ENCODE measurements at regions not wholly inside any gene's neighbourhood (a gene's known extent, or its start where the extent isn't known, plus 50 kb on each side); places are given as distances from the start of the nearest gene placed in this dataset.
"Not testable (repeated sequence)": the region's sequence is repeated elsewhere in the genome, so short reads cannot be mapped to it uniquely, and the experiment has no call there.

GRCh38 chr15:31665732-31666131 lies 339.1 kb downstream of the KLF13 start:
- H3K27ac ChIP-seq (ENCODE audit: insufficient read depth, low read depth, low read length); H3K9ac ChIP-seq (replicated peaks; ENCODE audit: extremely low read depth, insufficient read depth, low read length); H4K20me1 ChIP-seq (replicated peaks; ENCODE audit: control insufficient read depth, extremely low read depth, insufficient read depth, low read length); H3K36me3 ChIP-seq (ENCODE audit: control insufficient read depth in 2 of 2, extremely low read depth in 1 of 2, insufficient read depth in 2 of 2, low read length in 2 of 2); CTCF ChIA-PET; H3K4me2 ChIP-seq (ENCODE audit: insufficient read depth, low read length); DNase-seq (ENCODE audit: low read depth, low spot score); H3K4me1 ChIP-seq (ENCODE audit: control insufficient read depth, extremely low read depth, insufficient read depth, low read length); H3K79me2 ChIP-seq (ENCODE audit: control insufficient read depth, insufficient read depth, low read length); H2AFZ ChIP-seq (ENCODE audit: low read depth, low read length); H3K9me1 ChIP-seq (replicated peaks; ENCODE audit: control insufficient read depth, extremely low read depth, insufficient read depth, low read length); FAIRE-seq; H3K27me3 ChIP-seq (ENCODE audit: control insufficient read depth in 2 of 2, insufficient read depth in 2 of 2, low read length in 2 of 2); H3K4me3 ChIP-seq (replicated peaks in 1 of 3; ENCODE audit: insufficient read depth in 1 of 3, low read depth in 1 of 3, low read length in 3 of 3); POLR2A ChIA-PET; dilution Hi-C loops (cut with MboI; ENCODE audit: extremely low pct_ligation_motif_present, low sequenced_read_pairs); H3K9me3 ChIP-seq (replicated peaks; ENCODE audit: control insufficient read depth, insufficient read depth, low read length); BruUV-seq (replicated peaks): not testable (repeated sequence)
- intact Hi-C loops (cut with micrococcal nuclease), result loop anchor here (10.0 kb wide), 1 partner anchor 921 kb away; no protein-coding TSS in a partner anchor

- not testable (repeated sequence) for BruUV-seq (replicated peaks); FAIRE-seq
Observed at GRCh38 chr15:31669158-31669908, 342.7 kb downstream of the KLF13 start.

GRCh38 chr15:31673263-31673662 lies 346.6 kb downstream of the KLF13 start:
- H3K9me3 ChIP-seq (replicated peaks; ENCODE audit: control insufficient read depth, insufficient read depth, low read length); BruUV-seq (replicated peaks); H3K36me3 ChIP-seq (ENCODE audit: control insufficient read depth in 2 of 2, extremely low read depth in 1 of 2, insufficient read depth in 2 of 2, low read length in 2 of 2); H4K20me1 ChIP-seq (replicated peaks; ENCODE audit: control insufficient read depth, extremely low read depth, insufficient read depth, low read length); H3K27ac ChIP-seq (ENCODE audit: insufficient read depth, low read depth, low read length); H3K9ac ChIP-seq (replicated peaks; ENCODE audit: extremely low read depth, insufficient read depth, low read length); H3K27me3 ChIP-seq (ENCODE audit: control insufficient read depth in 2 of 2, insufficient read depth in 2 of 2, low read length in 2 of 2); CTCF ChIA-PET; H3K9me1 ChIP-seq (replicated peaks; ENCODE audit: control insufficient read depth, extremely low read depth, insufficient read depth, low read length); H3K4me1 ChIP-seq (ENCODE audit: control insufficient read depth, extremely low read depth, insufficient read depth, low read length); H3K4me3 ChIP-seq (replicated peaks in 1 of 3; ENCODE audit: insufficient read depth in 1 of 3, low read depth in 1 of 3, low read length in 3 of 3); intact Hi-C loops (cut with micrococcal nuclease); H2AFZ ChIP-seq (ENCODE audit: low read depth, low read length); POLR2A ChIA-PET; dilution Hi-C loops (cut with MboI; ENCODE audit: extremely low pct_ligation_motif_present, low sequenced_read_pairs); H3K79me2 ChIP-seq (ENCODE audit: control insufficient read depth, insufficient read depth, low read length); H3K4me2 ChIP-seq (ENCODE audit: insufficient read depth, low read length); DNase-seq (ENCODE audit: low read depth, low spot score): not testable (repeated sequence)
- FAIRE-seq, result peak; percentile 26

More at GRCh38 chr15:31669158-31669908, 342.7 kb downstream of the KLF13 start:
- CTCF ChIA-PET; DNase-seq (ENCODE audit: low read depth, low spot score); H4K20me1 ChIP-seq (replicated peaks; ENCODE audit: control insufficient read depth, extremely low read depth, insufficient read depth, low read length); dilution Hi-C loops (cut with MboI; ENCODE audit: extremely low pct_ligation_motif_present, low sequenced_read_pairs); H3K9me3 ChIP-seq (replicated peaks; ENCODE audit: control insufficient read depth, insufficient read depth, low read length); H3K36me3 ChIP-seq (ENCODE audit: control insufficient read depth in 2 of 2, extremely low read depth in 1 of 2, insufficient read depth in 2 of 2, low read length in 2 of 2); H3K4me2 ChIP-seq (ENCODE audit: insufficient read depth, low read length); H3K79me2 ChIP-seq (ENCODE audit: control insufficient read depth, insufficient read depth, low read length); H3K4me3 ChIP-seq (replicated peaks in 1 of 3; ENCODE audit: insufficient read depth in 1 of 3, low read depth in 1 of 3, low read length in 3 of 3); H3K27me3 ChIP-seq (ENCODE audit: control insufficient read depth in 2 of 2, insufficient read depth in 2 of 2, low read length in 2 of 2); H3K27ac ChIP-seq (ENCODE audit: insufficient read depth, low read depth, low read length); H3K4me1 ChIP-seq (ENCODE audit: control insufficient read depth, extremely low read depth, insufficient read depth, low read length); H3K9ac ChIP-seq (replicated peaks; ENCODE audit: extremely low read depth, insufficient read depth, low read length); H2AFZ ChIP-seq (ENCODE audit: low read depth, low read length); H3K9me1 ChIP-seq (replicated peaks; ENCODE audit: control insufficient read depth, extremely low read depth, insufficient read depth, low read length); POLR2A ChIA-PET: not testable (repeated sequence)
- intact Hi-C loops (cut with micrococcal nuclease), result loop anchor here (10.0 kb wide), 1 partner anchor 925 kb away; no protein-coding TSS in a partner anchor

GRCh38 chr15:31681529-31682259 lies 348.6 kb upstream of the CHRNA7 start:
- POLR2A ChIA-PET; BruUV-seq (replicated peaks); FAIRE-seq; H3K9me3 ChIP-seq (replicated peaks; ENCODE audit: control insufficient read depth, insufficient read depth, low read length); DNase-seq (ENCODE audit: low read depth, low spot score); H3K36me3 ChIP-seq (ENCODE audit: control insufficient read depth in 2 of 2, extremely low read depth in 1 of 2, insufficient read depth in 2 of 2, low read length in 2 of 2); H3K4me3 ChIP-seq (replicated peaks in 1 of 3; ENCODE audit: insufficient read depth in 1 of 3, low read depth in 1 of 3, low read length in 3 of 3); H3K4me2 ChIP-seq (ENCODE audit: insufficient read depth, low read length); H2AFZ ChIP-seq (ENCODE audit: low read depth, low read length); H3K27ac ChIP-seq (ENCODE audit: insufficient read depth, low read depth, low read length); H3K79me2 ChIP-seq (ENCODE audit: control insufficient read depth, insufficient read depth, low read length); intact Hi-C loops (cut with micrococcal nuclease); H3K9me1 ChIP-seq (replicated peaks; ENCODE audit: control insufficient read depth, extremely low read depth, insufficient read depth, low read length); dilution Hi-C loops (cut with MboI; ENCODE audit: extremely low pct_ligation_motif_present, low sequenced_read_pairs); H3K27me3 ChIP-seq (ENCODE audit: control insufficient read depth in 2 of 2, insufficient read depth in 2 of 2, low read length in 2 of 2); H3K9ac ChIP-seq (replicated peaks; ENCODE audit: extremely low read depth, insufficient read depth, low read length); CTCF ChIA-PET; H4K20me1 ChIP-seq (replicated peaks; ENCODE audit: control insufficient read depth, extremely low read depth, insufficient read depth, low read length); H3K4me1 ChIP-seq (ENCODE audit: control insufficient read depth, extremely low read depth, insufficient read depth, low read length): not testable (repeated sequence)

Data from endothelial cell of umbilical vein (primary cell).